Stimulated activated naive CD8-positive, alpha-beta T cell treated with anti-CD3 and anti-CD28 coated beads, Interleukin-15, amount 100 ng/mL, for 72 hours (primary cell): ENCODE measurements at regions not wholly inside any gene's neighbourhood (a gene's known extent, or its start where the extent isn't known, plus 50 kb on each side); places are given as distances from the start of the nearest gene placed in this dataset.
A peak's percentile ranks its signal among the peaks of the same experiment; 100 is the strongest.

Experiments used
- ATAC-seq: fragments of 150-1000 bp; cut with Tn5 transposase; 2 replicates; pipeline ENCODE4 v1.10.0; 2021; ENCODE audit warnings: mild to moderate bottlenecking, moderate library complexity
- DNase-seq, 2 donors: peaks; one replicate each; pipeline ENCODE4 v3.0.0; 2021 to 2022
- H3K27ac Mint-ChIP-seq, 2 donors: one replicate each; pipeline ENCODE4 v1.8.0; 2022; ENCODE audit warnings: mild to moderate bottlenecking in 2 of 2, mixed read lengths in 2 of 2, moderate library complexity in 2 of 2
- H3K27me3 Mint-ChIP-seq: one replicate; pipeline ENCODE4 v1.8.0; 2022; ENCODE audit warnings: mixed read lengths
- H3K4me1 Mint-ChIP-seq: one replicate; pipeline ENCODE4 v1.8.0; 2022; ENCODE audit warnings: mild to moderate bottlenecking, mixed read lengths
- H3K4me3 Mint-ChIP-seq, 2 donors: one replicate each; pipeline ENCODE4 v1.8.0; 2022; ENCODE audit warnings: mild to moderate bottlenecking in 2 of 2, mixed read lengths in 2 of 2, moderate library complexity in 1 of 2
- H3K9me3 Mint-ChIP-seq, 2 donors: one replicate each; pipeline ENCODE4 v1.8.0; 2022; ENCODE audit warnings: mixed read lengths in 2 of 2

DNA sequence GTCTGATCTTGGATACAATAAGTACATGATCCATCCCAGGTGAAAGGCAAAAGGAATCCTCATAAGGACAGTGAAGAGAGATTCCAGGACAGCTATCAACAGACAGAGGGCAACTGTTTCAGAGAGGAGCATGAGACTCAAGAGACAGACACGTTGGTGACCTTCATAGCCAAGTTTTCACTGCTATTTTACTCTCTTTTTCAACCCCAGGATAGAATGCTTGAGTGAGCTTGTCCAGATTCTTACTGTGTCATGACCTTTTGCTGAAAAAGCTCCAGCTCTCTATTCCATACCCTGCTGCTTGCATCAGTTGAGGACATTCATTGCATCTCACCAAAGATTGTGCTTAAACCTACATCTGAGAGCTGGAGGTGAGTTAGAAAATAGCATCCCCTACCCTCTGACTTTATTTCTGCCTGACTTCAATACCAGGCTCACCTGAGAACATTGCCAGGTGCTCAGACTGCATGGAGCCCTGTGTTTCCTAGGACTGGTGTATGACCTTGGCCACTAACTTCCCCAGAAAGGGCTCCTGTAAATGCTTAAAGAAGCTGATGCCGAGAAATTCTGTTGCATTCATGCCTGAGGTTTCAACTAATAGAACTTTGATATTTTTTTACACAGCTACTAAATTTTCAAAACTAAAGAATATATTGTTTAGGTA lies 70.4 kb upstream of the TMEM17 start:
- ATAC-seq (no peak), DNase-seq (no peak)
- H3K4me1 Mint-ChIP-seq = peaks cover under 1% of the 10 kb centered on the region
- peaks cover 47% of the 10 kb centered on the region for H3K27me3 Mint-ChIP-seq
- H3K9me3 Mint-ChIP-seq = no peaks in the 10 kb centered on the region
- H3K27ac Mint-ChIP-seq = no peak overlapping the region
- no peak overlapping the region for H3K4me3 Mint-ChIP-seq

GRCh38 chr2:62573936-62574335 lies 67.9 kb upstream of the TMEM17 start:
- Mint-ChIP-seq H3K27ac (no peak overlapping the region), H3K4me1 (peaks cover 7% of the 10 kb centered on the region), H3K4me3 (no peak overlapping the region), H3K27me3 (peaks cover 66% of the 10 kb centered on the region), H3K9me3 (no peaks in the 10 kb centered on the region)
- ATAC-seq (no peak), DNase-seq (no peak)

GRCh38 chr2:62573137-62573731 lies 67.2 kb upstream of the TMEM17 start:
- no peak overlapping the region for H3K4me3 Mint-ChIP-seq
- peaks cover 66% of the 10 kb centered on the region for H3K27me3 Mint-ChIP-seq
- peaks cover 7% of the 10 kb centered on the region for H3K4me1 Mint-ChIP-seq
- H3K9me3 Mint-ChIP-seq = no peaks in the 10 kb centered on the region
- ATAC-seq (no peak), DNase-seq (no peak)
- H3K27ac Mint-ChIP-seq = no peak overlapping the region

DNA sequence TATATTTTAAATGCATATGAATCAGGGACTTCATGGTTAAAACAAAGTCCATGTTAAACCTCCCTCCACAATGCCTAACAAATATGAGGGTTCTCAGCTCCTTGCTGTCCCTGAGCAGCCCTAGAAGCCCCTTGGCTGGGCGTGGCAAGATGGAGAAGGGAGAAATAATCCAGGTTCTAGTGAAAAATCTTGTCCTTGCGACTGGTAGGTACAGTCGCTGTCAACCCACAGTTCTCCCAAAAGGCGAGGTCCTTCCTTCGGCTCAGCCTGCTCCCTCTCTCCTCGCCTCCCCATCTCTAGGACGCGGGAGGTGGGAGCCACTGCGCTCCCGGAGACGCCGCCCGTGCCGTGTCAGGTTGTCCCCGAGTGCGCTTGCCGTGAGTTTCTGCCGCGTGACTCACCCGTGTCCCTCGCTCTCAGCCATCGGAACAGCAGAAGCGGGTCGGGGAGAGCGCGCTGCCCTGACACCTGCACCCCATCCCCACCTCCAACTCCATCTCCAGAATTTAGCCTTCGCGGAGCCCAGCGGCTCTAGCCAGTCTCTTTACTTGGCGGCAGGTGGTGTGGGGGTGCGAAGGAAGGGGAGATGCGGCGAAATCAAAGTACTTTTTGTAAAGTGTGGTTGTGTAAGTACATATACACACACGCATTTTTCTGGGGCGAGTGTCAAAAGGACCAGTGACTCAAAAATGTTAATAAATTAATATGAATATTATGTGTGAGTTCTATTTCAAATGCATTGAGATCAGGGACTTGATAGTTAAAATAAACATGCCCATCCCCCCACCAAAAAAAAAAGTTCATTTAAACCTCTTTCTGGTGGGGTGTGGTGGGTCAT lies 65.1 kb upstream of the TMEM17 start:
- peak overlapping the region; percentile 16 to 63 for H3K4me3 Mint-ChIP-seq
- H3K27ac Mint-ChIP-seq = no peak overlapping the region
- peak in 1 of 2 donors; percentile 2 for DNase-seq
- H3K4me1 Mint-ChIP-seq = peaks cover 7% of the 10 kb centered on the region
- ATAC-seq = no peak
- H3K9me3 Mint-ChIP-seq = no peaks in the 10 kb centered on the region
- H3K27me3 Mint-ChIP-seq = peaks cover 54% of the 10 kb centered on the region

- ATAC-seq (no peak), DNase-seq (no peak)
- Mint-ChIP-seq H3K4me3 (no peak overlapping the region), H3K9me3 (no peaks in the 10 kb centered on the region), H3K27me3 (peaks cover 54% of the 10 kb centered on the region), H3K27ac (no peak overlapping the region), H3K4me1 (peaks cover 7% of the 10 kb centered on the region)
These were observed 64.2 kb upstream of the TMEM17 start for GRCh38 chr2:62569907-62570841.

DNA sequence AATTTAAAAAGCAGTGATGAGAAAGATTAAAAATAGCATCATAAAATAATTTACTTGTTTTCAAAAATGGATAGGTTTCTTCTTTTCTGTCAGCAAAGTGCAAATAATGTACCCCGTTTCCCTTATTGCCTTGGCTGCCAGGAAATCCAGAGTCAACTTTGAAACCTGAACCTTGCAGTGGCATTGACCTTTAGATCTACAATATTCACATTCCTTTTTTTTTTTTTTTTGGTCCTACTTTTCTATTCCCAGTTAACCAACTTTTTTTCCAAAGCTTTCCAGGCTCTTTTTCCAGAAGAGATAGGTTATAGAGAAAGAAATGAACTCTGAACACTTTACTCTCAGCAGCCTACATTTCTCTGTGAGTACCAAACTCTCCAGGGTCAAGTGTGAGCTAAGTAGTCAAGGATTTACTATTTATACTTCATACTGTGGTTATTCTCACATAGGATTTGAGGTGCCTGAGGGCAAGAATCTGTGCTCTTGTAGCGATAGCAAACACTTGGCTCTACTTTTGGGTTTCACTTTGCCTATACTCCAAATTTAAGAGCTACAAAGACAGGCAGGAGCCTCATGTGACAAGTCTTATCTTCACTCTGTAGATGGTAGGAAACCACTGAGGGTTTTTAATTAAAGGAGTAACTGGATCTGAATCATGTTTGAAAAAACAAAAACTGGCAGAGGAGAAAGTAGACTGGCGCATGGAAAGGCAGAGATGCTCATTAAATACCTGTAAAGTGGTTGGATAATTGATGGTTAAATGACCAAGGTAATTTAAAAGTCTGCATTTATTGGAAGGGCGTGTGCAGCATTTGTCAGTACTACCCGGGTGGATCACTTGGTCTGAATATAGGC lies 63.2 kb upstream of the TMEM17 start:
- Mint-ChIP-seq H3K9me3 (no peaks in the 10 kb centered on the region), H3K4me3 (no peak overlapping the region), H3K4me1 (peaks cover 7% of the 10 kb centered on the region), H3K27me3 (peaks cover 47% of the 10 kb centered on the region), H3K27ac (no peak overlapping the region)
- ATAC-seq = no peak
- DNase-seq = no peak

GRCh38 chr2:62568074-62568473 lies 62.1 kb upstream of the TMEM17 start:
- no peaks in the 10 kb centered on the region for H3K9me3 Mint-ChIP-seq
- H3K4me1 Mint-ChIP-seq = peaks cover 7% of the 10 kb centered on the region
- ATAC-seq = no peak
- DNase-seq = no peak
- H3K27me3 Mint-ChIP-seq = peaks cover 36% of the 10 kb centered on the region
- H3K27ac Mint-ChIP-seq = no peak overlapping the region
- H3K4me3 Mint-ChIP-seq = no peak overlapping the region

DNA sequence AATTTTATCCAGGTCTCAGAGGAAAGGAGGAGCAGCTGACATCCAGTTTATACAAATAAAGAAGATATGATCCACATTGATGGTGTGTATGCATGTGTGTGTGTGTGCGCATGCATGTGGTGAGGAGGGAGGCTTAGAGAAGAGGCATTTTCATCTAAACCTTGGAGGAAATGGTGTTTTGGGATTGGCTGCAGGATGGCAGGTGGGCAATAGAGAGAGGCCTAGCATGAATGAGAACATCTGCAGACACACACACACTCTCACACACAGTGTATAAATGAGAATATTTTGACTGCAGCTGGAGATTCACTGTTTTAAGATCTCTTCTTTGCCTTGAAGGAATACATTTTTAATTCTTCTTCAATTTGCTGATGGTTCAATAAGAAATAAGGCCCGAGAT lies 61.7 kb upstream of the TMEM17 start:
- no peak overlapping the region for H3K27ac Mint-ChIP-seq
- DNase-seq (no peak), ATAC-seq (no peak)
- no peak overlapping the region for H3K4me3 Mint-ChIP-seq
- peaks cover 7% of the 10 kb centered on the region for H3K4me1 Mint-ChIP-seq
- no peaks in the 10 kb centered on the region for H3K9me3 Mint-ChIP-seq
- H3K27me3 Mint-ChIP-seq = peaks cover 32% of the 10 kb centered on the region

DNA sequence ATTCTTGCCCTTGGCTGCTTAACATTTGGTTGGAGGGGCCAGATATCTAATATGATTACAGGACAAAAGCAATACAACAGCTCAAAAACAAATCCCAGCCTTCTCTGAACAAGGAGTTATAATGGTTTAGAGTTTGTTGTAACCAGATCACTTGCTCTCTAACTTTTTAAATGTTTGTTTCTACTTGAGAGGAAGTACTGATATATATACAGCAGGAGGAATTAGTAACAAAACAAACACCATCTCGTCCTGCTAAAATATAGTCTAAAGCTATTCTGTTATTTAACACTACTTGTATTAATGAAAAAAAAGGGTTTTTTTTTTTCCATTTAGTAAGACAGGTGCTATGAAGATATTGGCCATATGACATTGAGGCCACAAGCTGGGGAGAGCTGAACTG lies 60.9 kb upstream of the TMEM17 start:
- no peaks in the 10 kb centered on the region for H3K9me3 Mint-ChIP-seq
- no peak for ATAC-seq
- H3K4me1 Mint-ChIP-seq = peaks cover 7% of the 10 kb centered on the region

GRCh38 chr2:62565309-62565908 lies 59.4 kb upstream of the TMEM17 start:
- Mint-ChIP-seq H3K27ac (no peak overlapping the region), H3K9me3 (no peaks in the 10 kb centered on the region), H3K27me3 (peaks cover 10% of the 10 kb centered on the region), H3K4me3 (no peak overlapping the region), H3K4me1 (no peaks in the 10 kb centered on the region)
- ATAC-seq = no peak
- DNase-seq = no peak

More for the DNA sequence above, 60.9 kb upstream of the TMEM17 start:
- H3K4me3 Mint-ChIP-seq = no peak overlapping the region
- H3K27me3 Mint-ChIP-seq = peaks cover 23% of the 10 kb centered on the region
- no peak for DNase-seq
- H3K27ac Mint-ChIP-seq = no peak overlapping the region

GRCh38 chr2:62564380-62565137 lies 58.6 kb upstream of the TMEM17 start:
- H3K27me3 Mint-ChIP-seq = peaks cover 6% of the 10 kb centered on the region
- no peaks in the 10 kb centered on the region for H3K9me3 Mint-ChIP-seq
- ATAC-seq (no peak), DNase-seq (no peak)
- no peaks in the 10 kb centered on the region for H3K4me1 Mint-ChIP-seq
- H3K4me3 Mint-ChIP-seq = no peak overlapping the region
- H3K27ac Mint-ChIP-seq = no peak overlapping the region

DNA sequence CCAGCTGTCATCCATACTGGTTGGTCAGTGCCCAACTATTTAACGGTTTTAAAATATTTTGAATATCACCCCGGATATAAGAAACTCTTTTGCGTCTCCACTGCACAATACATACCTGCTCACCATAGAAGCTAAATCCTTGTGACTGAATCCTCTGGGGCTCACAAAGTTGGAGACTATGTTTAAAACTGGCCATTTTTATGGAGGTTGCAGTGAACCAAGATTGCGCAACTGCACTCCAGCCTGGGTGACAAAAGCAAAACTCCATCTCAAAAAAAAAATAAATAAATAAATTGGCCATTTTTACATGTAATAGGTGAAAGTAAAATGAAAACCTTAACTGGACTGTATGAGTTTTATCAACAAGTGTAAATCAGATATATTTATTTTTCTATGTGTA lies 55.6 kb upstream of the TMEM17 start:
- Mint-ChIP-seq H3K27ac (no peak overlapping the region), H3K27me3 (no peaks in the 10 kb centered on the region), H3K4me3 (no peak overlapping the region), H3K4me1 (no peaks in the 10 kb centered on the region), H3K9me3 (peaks cover 0 to 9% of the 10 kb centered on the region in 2 donors)
- ATAC-seq (no peak), DNase-seq (no peak)

GRCh38 chr2:62559582-62559981 lies 53.6 kb upstream of the TMEM17 start:
- ATAC-seq (no peak), DNase-seq (no peak)
- no peak overlapping the region for H3K27ac Mint-ChIP-seq
- no peaks in the 10 kb centered on the region for H3K27me3 Mint-ChIP-seq
- H3K4me3 Mint-ChIP-seq = no peak overlapping the region
- H3K9me3 Mint-ChIP-seq = peaks cover 0 to 9% of the 10 kb centered on the region in 2 donors
- no peaks in the 10 kb centered on the region for H3K4me1 Mint-ChIP-seq

GRCh38 chr2:62558743-62559142 lies 52.7 kb upstream of the TMEM17 start:
- no peak overlapping the region for H3K27ac Mint-ChIP-seq
- no peaks in the 10 kb centered on the region for H3K4me1 Mint-ChIP-seq
- no peak overlapping the region for H3K4me3 Mint-ChIP-seq
- no peak for DNase-seq
- H3K27me3 Mint-ChIP-seq = no peaks in the 10 kb centered on the region
- ATAC-seq = no peak
- peaks cover 0 to 9% of the 10 kb centered on the region in 2 donors for H3K9me3 Mint-ChIP-seq
